Lower leg skin (tissue), 3 donors: ENCODE measurements at regions not wholly inside any gene's neighbourhood (a gene's known extent, or its start where the extent isn't known, plus 50 kb on each side); places are given as distances from the start of the nearest gene placed in this dataset.

Experiments used
- CTCF ChIP-seq, 3 donors: fragments of 450-650 bp; IDR thresholded peaks; one replicate each; pipeline ENCODE4 v1.5.1; 2016; ENCODE audit warnings: antibody characterized with exemption in 3 of 3, mild to moderate bottlenecking in 3 of 3, moderate library complexity in 2 of 3
- POLR2A ChIP-seq, 2 donors: fragments of 450-650 bp; IDR thresholded peaks; one replicate each; pipeline ENCODE4 v1.6.1; 2016 to 2017; ENCODE audit warnings: antibody characterized with exemption in 2 of 2, mild to moderate bottlenecking in 1 of 2, moderate library complexity in 1 of 2

DNA sequence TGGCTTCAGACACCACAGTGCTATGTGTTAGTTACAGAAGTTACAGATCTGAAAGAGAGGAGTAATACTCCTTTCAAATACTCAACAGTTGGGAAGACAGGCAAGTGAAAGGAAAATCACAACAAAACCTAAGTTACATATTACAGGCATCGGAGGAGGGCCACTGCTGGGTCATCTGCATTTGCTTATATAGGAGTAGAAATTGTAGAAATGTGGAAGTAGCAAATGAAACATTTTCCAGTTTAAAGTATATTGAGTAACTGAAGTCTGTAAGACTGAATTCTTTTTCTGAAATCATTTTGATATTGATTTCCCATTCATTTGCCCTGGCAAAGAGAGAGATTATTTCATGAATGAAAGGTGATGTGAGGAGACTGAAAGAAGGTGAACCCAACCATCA is 201.7 kb downstream of the SPRY1 start:
- TF ChIP-seq CTCF (IDR thresholded peaks at IDR 0.05) (no peak), POLR2A (IDR thresholded peaks at IDR 0.05) (no peak)
